Calu3 (cell line): ENCODE measurements at regions not wholly inside any gene's neighbourhood (a gene's known extent, or its start where the extent isn't known, plus 50 kb on each side); places are given as distances from the start of the nearest gene placed in this dataset.

Experiments
- BruUV-seq: library from RNA; stranded (reverse); fragments of 400-500 nt; replicated peaks from 2 replicates; lab custom pipeline; 2021; lab: Mats Ljungman, UMichigan
- CTCF ChIA-PET: fragments of 300-600 bp; sonication (Branson Sonifier 250); formaldehyde crosslinking; loops from one replicate; lab custom pipeline; 2022; ENCODE audit warnings: antibody characterized with exemption; lab: Charles Lee
- DNase-seq: peaks from one replicate; pipeline ENCODE4 v3.0.0; 2022
- H3K27ac Mint-ChIP-seq: one replicate; pipeline ENCODE4 v1.8.0; 2022; ENCODE audit warnings: mixed read lengths; ENCODE audit not compliant: unreplicated experiment
- H3K27me3 Mint-ChIP-seq: one replicate; pipeline ENCODE4 v1.8.0; 2022; ENCODE audit warnings: mixed read lengths; ENCODE audit not compliant: unreplicated experiment
- H3K36me3 Mint-ChIP-seq: one replicate; pipeline ENCODE4 v1.8.0; 2022; ENCODE audit warnings: mild to moderate bottlenecking, moderate library complexity, mixed read lengths; ENCODE audit not compliant: insufficient read depth, unreplicated experiment
- H3K4me1 Mint-ChIP-seq: one replicate; pipeline ENCODE4 v1.8.0; 2022; ENCODE audit warnings: mild to moderate bottlenecking, low read depth, mixed read lengths; ENCODE audit not compliant: unreplicated experiment
- H3K4me3 Mint-ChIP-seq: one replicate; pipeline ENCODE4 v1.8.0; 2022; ENCODE audit warnings: mild to moderate bottlenecking, low read depth, moderate library complexity, mixed read lengths; ENCODE audit not compliant: unreplicated experiment
- H3K9me3 Mint-ChIP-seq: one replicate; pipeline ENCODE4 v1.8.0; 2022; ENCODE audit warnings: low read depth, mixed read lengths; ENCODE audit not compliant: unreplicated experiment
- CTCF ChIP-seq: fragments of 200-600 bp; IDR thresholded peaks from one replicate; pipeline ENCODE4 v1.8.0; 2022; ENCODE audit warnings: antibody characterized with exemption; ENCODE audit not compliant: unreplicated experiment
- intact Hi-C: fragments of 100-400 bp; cut with micrococcal nuclease; formaldehyde crosslinking; loops from one replicate; pipeline ENCODE4 v1.10.0; 2022; ENCODE audit not compliant: unreplicated experiment

- no TSS peak for BruUV-seq
- H3K36me3 Mint-ChIP-seq: no peaks in the 10 kb centered on the region
- H3K27me3 Mint-ChIP-seq: no peaks in the 10 kb centered on the region
- TF ChIP-seq CTCF: no peak
- peaks cover 17% of the 10 kb centered on the region for H3K4me1 Mint-ChIP-seq
- no peak overlapping the region for H3K4me3 Mint-ChIP-seq
- CTCF ChIA-PET: no interaction called here
- H3K9me3 Mint-ChIP-seq: peaks cover 8% of the 10 kb centered on the region
- DNase-seq: no peak
- no peak overlapping the region for H3K27ac Mint-ChIP-seq
- intact Hi-C loops: no loop called here
These were observed 748.2 kb upstream of the ACVR2A start for GRCh38 chr2:147096671-147097070.

DNA sequence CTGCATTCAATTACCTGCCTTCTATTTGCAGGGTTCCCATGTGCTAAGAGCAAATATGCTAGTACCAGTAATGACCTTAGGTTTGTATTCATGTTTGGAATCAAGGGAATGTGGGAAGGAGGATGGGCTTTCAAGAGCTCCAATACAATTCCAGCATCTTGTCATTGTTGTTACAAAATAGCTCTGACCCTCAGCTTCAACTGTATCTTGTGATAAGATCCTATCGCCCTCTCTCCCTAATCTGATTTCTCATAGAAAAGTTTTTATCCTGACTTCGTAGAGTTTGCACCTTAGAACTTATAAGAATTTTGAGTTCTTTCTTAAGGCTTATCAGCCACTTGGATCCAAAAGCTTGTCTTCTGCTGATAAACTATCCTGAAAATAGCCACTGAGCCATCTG, 749.5 kb upstream of the ACVR2A start:
- Mint-ChIP-seq H3K36me3 (no peaks in the 10 kb centered on the region), H3K4me1 (peaks cover 17% of the 10 kb centered on the region), H3K9me3 (peaks cover 8% of the 10 kb centered on the region), H3K27ac (no peak overlapping the region), H3K27me3 (no peaks in the 10 kb centered on the region), H3K4me3 (no peak overlapping the region)
- CTCF ChIA-PET: no interaction called here
- no peak for DNase-seq
- no TSS peak for BruUV-seq
- intact Hi-C loops: no loop called here
- no peak for TF ChIP-seq CTCF

DNA sequence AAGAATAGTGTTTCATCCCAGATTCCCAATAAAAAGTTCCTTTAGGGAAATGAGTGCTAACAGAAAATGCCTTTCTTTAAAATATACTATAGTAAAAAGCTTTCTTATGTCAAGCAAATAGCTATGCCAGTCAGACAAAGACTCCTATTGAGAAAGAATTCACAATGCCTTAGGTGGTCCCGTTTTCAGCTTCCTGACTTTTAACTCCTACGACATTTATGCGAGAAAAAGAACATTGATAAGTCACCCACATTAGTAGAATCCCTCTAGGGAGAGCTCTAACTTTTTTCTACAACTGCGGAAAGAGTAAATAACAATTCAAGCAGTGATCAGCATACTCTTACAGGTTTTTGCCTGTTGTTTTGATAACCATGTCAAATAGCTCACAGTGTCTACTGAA, 750.8 kb upstream of the ACVR2A start:
- BruUV-seq: no TSS peak
- intact Hi-C loops: no loop called here
- no peaks in the 10 kb centered on the region for H3K36me3 Mint-ChIP-seq
- H3K4me3 Mint-ChIP-seq: no peak overlapping the region
- DNase-seq: no peak
- H3K27me3 Mint-ChIP-seq: no peaks in the 10 kb centered on the region
- H3K9me3 Mint-ChIP-seq: peaks cover 8% of the 10 kb centered on the region
- CTCF ChIA-PET: no interaction called here
- no peak overlapping the region for H3K27ac Mint-ChIP-seq
- no peak for TF ChIP-seq CTCF
- peaks cover 9% of the 10 kb centered on the region for H3K4me1 Mint-ChIP-seq

DNA sequence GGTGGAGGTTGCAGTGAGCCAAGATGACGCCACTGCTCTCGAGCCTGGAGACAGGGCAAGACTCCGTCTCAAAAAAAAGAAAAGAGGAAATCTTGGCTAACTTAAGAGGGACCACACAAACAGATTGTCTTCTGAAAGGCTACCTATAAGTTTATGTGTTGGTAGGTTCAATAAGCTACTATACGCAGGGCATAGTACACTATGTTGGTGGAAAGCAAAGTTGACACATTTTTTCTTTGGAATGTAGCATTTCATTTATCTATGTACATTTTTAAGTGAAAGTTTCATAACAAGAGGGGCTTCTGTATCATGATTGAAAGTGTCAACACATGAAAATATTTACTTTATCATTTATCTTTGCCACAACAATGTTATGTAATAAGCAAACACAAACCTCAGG, 752.6 kb upstream of the ACVR2A start:
- no peaks in the 10 kb centered on the region for H3K36me3 Mint-ChIP-seq
- intact Hi-C loops: no loop called here
- H3K27me3 Mint-ChIP-seq: no peaks in the 10 kb centered on the region
- H3K9me3 Mint-ChIP-seq: peaks cover 6% of the 10 kb centered on the region
- H3K4me3 Mint-ChIP-seq: no peak overlapping the region
- H3K27ac Mint-ChIP-seq: no peak overlapping the region
- no TSS peak for BruUV-seq
- H3K4me1 Mint-ChIP-seq: no peaks in the 10 kb centered on the region
- no peak for TF ChIP-seq CTCF
- CTCF ChIA-PET: no interaction called here
- DNase-seq: no peak

DNA sequence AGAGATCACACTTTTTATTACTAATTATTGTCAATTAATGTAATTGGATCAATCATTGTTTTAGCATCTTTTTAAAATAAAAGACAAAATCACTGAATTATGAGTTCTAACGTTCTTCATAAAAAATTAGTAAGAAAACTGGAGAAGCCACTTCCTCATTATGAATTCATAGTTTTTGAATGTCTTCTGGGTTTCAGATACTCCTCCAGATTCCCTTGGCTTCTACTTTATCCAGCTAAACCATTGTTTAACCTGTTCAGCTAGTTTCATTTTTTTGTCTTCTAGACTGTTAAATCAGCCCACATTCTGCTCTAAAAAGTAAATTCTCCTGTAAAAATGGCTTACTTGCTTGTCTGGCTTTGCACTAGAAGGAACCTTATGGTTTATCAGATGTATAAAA, 753.4 kb upstream of the ACVR2A start:
- CTCF ChIA-PET: no interaction called here
- no peaks in the 10 kb centered on the region for H3K36me3 Mint-ChIP-seq
- H3K4me3 Mint-ChIP-seq: no peak overlapping the region
- TF ChIP-seq CTCF: no peak
- no peaks in the 10 kb centered on the region for H3K4me1 Mint-ChIP-seq
- no peak for DNase-seq
- H3K27ac Mint-ChIP-seq: no peak overlapping the region
- H3K9me3 Mint-ChIP-seq: peaks cover 6% of the 10 kb centered on the region
- no peaks in the 10 kb centered on the region for H3K27me3 Mint-ChIP-seq
- BruUV-seq: no TSS peak
- intact Hi-C loops: no loop called here
